C4-2B (cell line): ENCODE measurements at regions not wholly inside any gene's neighbourhood (a gene's known extent, or its start where the extent isn't known, plus 50 kb on each side); places are given as distances from the start of the nearest gene placed in this dataset.

Source experiments
- H3K27ac ChIP-seq: fragments of 450-650 bp; 2 replicates; pipeline ENCODE4 v1.5.1; 2017
- CTCF ChIP-seq: fragments of 450-650 bp; conservative IDR thresholded peaks from 2 replicates; pipeline ENCODE4 v1.5.1; 2017; ENCODE audit warnings: mild to moderate bottlenecking
- ZFX ChIP-seq: fragments of 450-650 bp; IDR thresholded peaks from 2 replicates; pipeline ENCODE4 v1.6.1; 2017

- H3K27ac ChIP-seq, result no peak overlapping the region
- TF ChIP-seq CTCF (no peak), ZFX (no peak)
Measured at GRCh38 chr1:60470246-60470645, 396.7 kb upstream of the C1orf87 start.

GRCh38 chr1:60463786-60464185, 390.2 kb upstream of the C1orf87 start:
- no peak overlapping the region for H3K27ac ChIP-seq

GRCh38 chr1:60463146-60463545, 389.6 kb upstream of the C1orf87 start:
- no peak overlapping the region for H3K27ac ChIP-seq
- no peak for TF ChIP-seq ZFX
- TF ChIP-seq CTCF, result no peak

More at GRCh38 chr1:60463786-60464185, 390.2 kb upstream of the C1orf87 start:
- TF ChIP-seq ZFX (no peak), CTCF (no peak)

- no peak for TF ChIP-seq ZFX
- no peak for TF ChIP-seq CTCF
- no peak overlapping the region for H3K27ac ChIP-seq
Measured at GRCh38 chr1:60461925-60462595, 388.5 kb upstream of the C1orf87 start.

GRCh38 chr1:60458111-60458510, 384.5 kb upstream of the C1orf87 start:
- TF ChIP-seq ZFX (no peak), CTCF (no peak)
- no peak overlapping the region for H3K27ac ChIP-seq

GRCh38 chr1:60449876-60450275, 376.3 kb upstream of the C1orf87 start:
- no peak overlapping the region for H3K27ac ChIP-seq
- TF ChIP-seq ZFX (no peak), CTCF (no peak)

- TF ChIP-seq ZFX, result no peak
- TF ChIP-seq CTCF, result no peak
- H3K27ac ChIP-seq, result no peak overlapping the region
Measured at GRCh38 chr1:60448850-60449249, 375.3 kb upstream of the C1orf87 start.
